ENCODE measurements at regions not wholly inside any gene's neighbourhood (a gene's known extent, or its start where the extent isn't known, plus 50 kb on each side); places are given as distances from the start of the nearest gene placed in this dataset.

DNA sequence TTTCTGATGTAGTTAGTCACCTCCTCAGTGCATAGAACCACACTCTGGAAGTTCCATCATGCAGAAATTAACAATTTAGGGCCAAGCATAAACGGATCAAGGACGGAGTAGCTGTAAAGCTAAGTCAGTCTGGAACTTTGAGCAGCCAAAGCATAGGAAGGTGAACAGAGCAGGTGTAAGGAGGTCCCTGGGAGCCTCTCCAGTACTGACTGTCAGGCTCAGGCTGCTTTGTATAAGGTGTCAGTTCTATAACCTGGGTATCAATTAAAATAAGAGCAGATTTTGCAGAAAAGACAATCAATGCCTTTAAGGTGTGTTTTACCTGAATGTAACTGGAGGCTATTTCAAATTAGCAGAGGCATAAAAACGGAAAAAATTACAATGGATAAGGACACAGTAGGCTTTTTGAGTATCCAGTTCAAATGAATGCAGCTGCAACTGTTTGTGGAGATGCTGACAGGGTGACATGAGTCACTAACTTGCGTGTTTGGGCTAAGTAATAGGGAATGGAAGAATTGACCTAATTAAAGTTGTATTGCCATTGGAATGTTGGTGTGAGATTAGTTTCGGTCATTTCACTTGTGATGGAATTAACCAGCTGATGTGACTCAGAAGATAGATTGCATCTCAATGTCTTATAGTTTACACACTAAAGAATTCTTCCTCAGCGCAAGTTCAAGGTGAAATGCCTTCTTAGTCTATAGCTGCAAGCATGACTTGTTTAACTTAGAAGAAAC is 417.9 kb upstream of the CNTNAP2 start:
- TF ChIP-seq, protein P1, sequence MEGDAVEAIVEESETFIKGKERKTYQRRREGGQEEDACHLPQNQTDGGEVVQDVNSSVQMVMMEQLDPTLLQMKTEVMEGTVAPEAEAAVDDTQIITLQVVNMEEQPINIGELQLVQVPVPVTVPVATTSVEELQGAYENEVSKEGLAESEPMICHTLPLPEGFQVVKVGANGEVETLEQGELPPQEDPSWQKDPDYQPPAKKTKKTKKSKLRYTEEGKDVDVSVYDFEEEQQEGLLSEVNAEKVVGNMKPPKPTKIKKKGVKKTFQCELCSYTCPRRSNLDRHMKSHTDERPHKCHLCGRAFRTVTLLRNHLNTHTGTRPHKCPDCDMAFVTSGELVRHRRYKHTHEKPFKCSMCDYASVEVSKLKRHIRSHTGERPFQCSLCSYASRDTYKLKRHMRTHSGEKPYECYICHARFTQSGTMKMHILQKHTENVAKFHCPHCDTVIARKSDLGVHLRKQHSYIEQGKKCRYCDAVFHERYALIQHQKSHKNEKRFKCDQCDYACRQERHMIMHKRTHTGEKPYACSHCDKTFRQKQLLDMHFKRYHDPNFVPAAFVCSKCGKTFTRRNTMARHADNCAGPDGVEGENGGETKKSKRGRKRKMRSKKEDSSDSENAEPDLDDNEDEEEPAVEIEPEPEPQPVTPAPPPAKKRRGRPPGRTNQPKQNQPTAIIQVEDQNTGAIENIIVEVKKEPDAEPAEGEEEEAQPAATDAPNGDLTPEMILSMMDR (IDR thresholded peaks at IDR 0.05) = no peak
- TF ChIP-seq POLR2A (IDR thresholded peaks at IDR 0.05) = no peak
